ENCODE measurements at regions not wholly inside any gene's neighbourhood (a gene's known extent, or its start where the extent isn't known, plus 50 kb on each side); places are given as distances from the start of the nearest gene placed in this dataset.
"Not testable (repeated sequence)": the region's sequence is repeated elsewhere in the genome, so short reads cannot be mapped to it uniquely, and the experiment has no call there.

DNA sequence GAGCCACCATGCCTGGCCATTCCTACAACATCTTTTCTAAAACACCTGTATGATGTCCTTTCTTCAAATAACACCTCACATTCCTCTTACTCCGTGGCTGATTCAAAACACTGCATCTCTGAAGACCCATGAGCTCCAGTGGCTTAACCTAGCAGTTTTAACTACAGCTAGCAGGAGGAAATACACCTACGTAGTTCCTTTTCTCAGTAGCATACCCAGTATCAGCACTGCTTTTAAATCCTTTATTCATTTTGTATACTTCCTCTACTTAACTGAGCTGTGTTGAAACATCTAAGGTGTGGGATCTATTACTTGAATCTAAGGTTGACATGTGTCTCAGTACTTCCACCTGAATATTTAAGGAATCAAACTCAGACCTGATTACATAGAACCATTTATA, 113.6 kb upstream of the CCDC28A start:
- no peak for DNase-seq (ENCODE audit: low spot score)

- DNase-seq (ENCODE audit: low spot score), result peak; percentile 27
Observed at GRCh38 chr6:138662471-138662870, 111.1 kb upstream of the CCDC28A start.

- no peak for DNase-seq (ENCODE audit: low spot score)
Observed at GRCh38 chr6:138663892-138664291, 109.7 kb upstream of the CCDC28A start.

DNA sequence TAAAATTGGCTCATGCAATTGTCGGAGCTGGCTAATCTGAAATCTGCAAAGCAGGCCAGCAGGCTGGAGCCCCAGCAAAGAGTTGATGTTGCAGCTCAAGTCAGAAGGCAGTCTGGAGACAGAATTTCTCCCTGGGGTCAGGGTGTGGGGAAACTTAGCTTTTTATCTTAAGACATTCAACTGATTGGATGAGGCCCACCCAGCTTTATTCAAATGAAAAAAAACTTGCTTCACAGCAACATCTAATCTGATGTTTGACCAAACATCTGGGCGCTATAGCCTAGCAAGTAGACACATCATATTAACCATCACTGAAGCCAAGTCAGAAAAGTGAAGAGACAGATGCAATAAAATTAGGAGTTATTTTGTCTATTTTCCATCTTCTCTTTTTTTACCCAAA, 108.8 kb upstream of the CCDC28A start:
- DNase-seq (ENCODE audit: low spot score), result no peak

GRCh38 chr6:138666636-138667035, 106.9 kb upstream of the CCDC28A start:
- DNase-seq (ENCODE audit: low spot score), result no peak

DNA sequence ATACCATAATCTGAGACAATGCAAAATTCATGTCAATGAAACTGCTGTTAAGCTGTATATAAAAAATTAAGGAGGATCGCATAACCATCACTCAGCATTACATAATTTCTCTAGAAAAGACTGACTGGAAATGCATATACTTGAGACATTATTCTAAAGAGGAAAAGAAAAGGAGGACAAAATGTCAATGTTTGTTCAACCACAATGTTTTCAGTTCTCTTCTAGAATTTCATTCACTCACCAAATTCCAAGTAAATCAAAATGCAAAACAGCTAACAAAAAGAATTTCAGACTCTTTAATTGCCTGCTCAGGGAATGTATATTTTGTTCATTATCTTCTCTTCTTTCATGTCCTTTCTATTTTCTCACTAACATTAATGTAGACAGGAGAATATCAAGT, 106.2 kb upstream of the CCDC28A start:
- no peak for DNase-seq (ENCODE audit: low spot score)

- DNase-seq (ENCODE audit: low spot score), result no peak
Observed at GRCh38 chr6:138671351-138671750, 102.2 kb upstream of the CCDC28A start.

GRCh38 chr6:138673346-138674014, 100.1 kb upstream of the CCDC28A start:
- DNase-seq (ENCODE audit: low spot score), result no peak

- DNase-seq (ENCODE audit: low spot score), result not testable (repeated sequence)
Observed at GRCh38 chr6:138674444-138674843, 99.1 kb upstream of the CCDC28A start.

DNA sequence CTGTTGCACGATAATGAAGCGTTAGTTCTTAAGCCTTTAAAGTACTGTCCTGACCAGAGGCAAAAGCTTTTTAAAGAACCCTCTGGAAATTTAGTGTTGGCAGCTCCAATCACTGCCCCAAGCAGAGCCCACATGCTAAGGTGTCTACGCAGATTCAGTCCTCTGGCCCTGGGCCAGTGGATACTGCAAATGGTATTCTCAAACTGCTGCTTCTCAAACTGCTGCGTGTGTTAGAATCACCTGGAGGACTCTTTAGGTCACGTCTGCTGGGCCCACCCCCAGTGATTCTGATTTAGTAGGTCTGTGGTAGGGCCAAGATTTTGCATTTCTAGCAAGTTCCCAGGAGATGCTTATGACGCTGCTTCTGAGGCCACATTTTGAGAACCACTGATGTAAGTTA, 96.0 kb upstream of the CCDC28A start:
- no peak for DNase-seq (ENCODE audit: low spot score)

DNA sequence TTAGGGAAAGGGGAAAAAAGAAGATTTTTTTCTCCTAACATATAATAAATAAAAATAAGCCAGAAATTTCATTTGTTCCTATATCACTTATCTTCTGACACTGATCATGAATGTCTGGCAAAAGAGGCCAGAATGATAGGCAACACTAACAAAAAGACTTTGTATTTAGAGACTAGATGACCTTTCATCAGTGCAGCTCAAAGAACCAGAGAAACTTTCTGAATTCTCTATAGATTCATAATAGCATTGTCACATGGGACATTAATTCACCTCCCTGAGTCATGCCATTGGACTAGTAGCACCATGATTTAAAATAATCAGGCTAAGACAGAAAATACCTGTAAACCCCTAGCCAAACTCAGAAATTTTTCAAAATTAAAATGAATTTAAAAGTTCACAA, 95.4 kb upstream of the CCDC28A start:
- DNase-seq (ENCODE audit: low spot score), result no peak

DNA sequence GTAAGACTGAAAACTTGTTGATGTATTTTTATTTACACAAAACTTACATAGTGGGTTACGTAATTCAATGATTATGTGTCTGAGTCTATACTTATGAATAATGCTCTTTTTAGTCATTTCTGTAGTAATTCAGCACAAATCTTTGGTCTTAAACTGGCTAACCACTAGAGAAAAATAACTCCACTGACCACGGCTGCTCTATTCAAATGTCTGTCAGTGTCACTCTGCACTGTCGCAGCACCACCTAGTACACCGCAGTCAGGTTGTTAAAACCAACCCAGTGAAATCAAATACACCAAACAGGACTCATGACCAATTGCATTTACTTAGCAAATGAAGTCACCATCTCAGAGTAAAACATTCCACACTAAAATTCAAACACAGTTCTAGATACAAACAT, 93.5 kb upstream of the CCDC28A start:
- no peak for DNase-seq (ENCODE audit: low spot score)

DNA sequence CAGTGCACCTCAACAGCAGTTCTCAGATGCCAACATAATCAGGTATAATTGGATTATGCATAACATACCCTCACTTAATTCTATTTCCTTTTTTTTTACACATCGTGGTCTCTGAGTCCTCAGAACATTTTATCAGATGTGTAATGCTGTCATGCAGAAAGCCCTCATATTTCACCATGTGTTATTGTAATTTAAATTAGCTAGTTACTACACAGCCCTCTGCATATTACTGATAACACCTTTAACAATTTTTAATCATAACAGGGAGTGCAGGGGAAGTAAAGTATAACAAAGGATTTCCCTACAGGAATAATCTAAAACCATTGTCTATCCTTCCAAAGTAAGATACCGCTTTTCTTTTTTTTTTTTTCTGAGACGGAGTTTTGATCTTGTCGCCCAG, 91.9 kb upstream of the CCDC28A start:
- no peak for DNase-seq (ENCODE audit: low spot score)

GRCh38 chr6:138682704-138683527, 90.7 kb upstream of the CCDC28A start:
- peak; percentile 64 for DNase-seq (ENCODE audit: low spot score)

GRCh38 chr6:138685257-138685656, 88.3 kb upstream of the CCDC28A start:
- DNase-seq (ENCODE audit: low spot score), result no peak

- no peak for DNase-seq (ENCODE audit: low spot score)
Observed at GRCh38 chr6:138685781-138686180, 87.8 kb upstream of the CCDC28A start.

DNA sequence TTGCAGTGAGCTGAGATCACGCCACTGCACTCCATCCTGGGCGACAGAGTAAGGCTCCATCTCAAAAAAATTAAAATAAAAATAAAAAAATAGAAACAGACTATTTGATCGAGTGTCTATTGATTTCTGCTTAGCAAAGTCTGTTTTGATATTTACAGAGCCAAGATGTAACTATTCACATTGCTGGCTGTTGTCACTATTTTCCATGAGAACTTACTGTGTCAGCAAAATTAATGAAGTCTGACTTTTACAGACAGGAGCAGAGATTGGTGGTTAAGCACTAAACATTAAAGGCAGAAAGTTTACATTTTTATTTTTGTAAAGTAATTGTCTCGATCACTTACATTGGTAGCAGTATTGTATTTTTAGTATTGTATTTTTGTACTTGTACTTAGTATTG, 85.0 kb upstream of the CCDC28A start:
- DNase-seq (ENCODE audit: low spot score), result no peak

- peak; percentile 11 for DNase-seq (ENCODE audit: low spot score)
Observed at GRCh38 chr6:138689849-138690248, 83.7 kb upstream of the CCDC28A start.

DNA sequence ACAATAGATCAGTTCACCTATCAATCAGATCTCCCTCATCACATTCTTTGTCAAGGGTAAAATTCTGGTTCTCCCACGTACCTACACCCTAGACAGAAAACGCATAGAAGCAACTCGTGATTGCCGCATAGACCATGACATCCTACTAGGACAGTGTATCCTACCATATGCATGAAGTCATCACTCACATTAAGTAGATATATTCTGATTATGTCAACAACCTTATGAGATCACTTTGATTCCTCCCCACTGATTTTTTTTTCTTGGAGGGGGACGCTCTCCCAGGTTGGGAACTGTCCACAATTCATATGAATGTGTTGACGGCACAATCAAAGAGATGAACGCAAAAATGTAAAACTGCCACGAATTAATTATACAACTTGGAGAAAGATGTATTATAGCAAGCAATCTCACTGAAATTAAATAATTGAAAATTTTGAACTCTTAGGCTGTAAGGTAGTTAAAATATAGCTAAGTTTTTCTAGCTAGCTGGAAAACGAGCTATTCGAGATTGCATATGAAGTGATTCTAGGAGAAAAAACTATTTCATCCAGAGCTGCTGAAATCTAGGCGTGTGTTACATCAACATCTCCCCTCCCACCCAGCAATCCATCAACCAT, 82.5 kb upstream of the CCDC28A start:
- DNase-seq (ENCODE audit: low spot score), result no peak

- peak; percentile 57 for DNase-seq (ENCODE audit: low spot score)
Observed at GRCh38 chr6:138691595-138692057, 81.9 kb upstream of the CCDC28A start.

- peak; percentile 90 for DNase-seq (ENCODE audit: low spot score)
Observed at GRCh38 chr6:138692058-138692977, 81.3 kb upstream of the CCDC28A start.

Measured in AG08395 (cell line).